Fibroblast of villous mesenchyme (primary cell): ENCODE measurements at regions not wholly inside any gene's neighbourhood (a gene's known extent, or its start where the extent isn't known, plus 50 kb on each side); places are given as distances from the start of the nearest gene placed in this dataset.

Experiments
- DNase-seq: peaks from one replicate; pipeline ENCODE4 v3.0.0-alpha.2; 2010; ENCODE audit warnings: low read depth
- H3K4me3 ChIP-seq: 2 replicates; pipeline ENCODE4 v1.5.1; 2011; ENCODE audit warnings: low read depth, mild to moderate bottlenecking, low read length
- CTCF ChIP-seq: IDR thresholded peaks from 2 replicates; pipeline ENCODE4 v1.5.1; 2012; ENCODE audit warnings: low read depth, mild to moderate bottlenecking, low read length; ENCODE audit not compliant: insufficient read depth

GRCh38 chr5:135695656-135696313, 117.0 kb upstream of the CXCL14 start:
- no peak for TF ChIP-seq CTCF
- H3K4me3 ChIP-seq = no peak overlapping the region
- no peak for DNase-seq

- no peak for TF ChIP-seq CTCF
- no peak overlapping the region for H3K4me3 ChIP-seq
- DNase-seq = no peak
Measured at GRCh38 chr5:135694906-135695305, 116.1 kb upstream of the CXCL14 start.

- no peak for TF ChIP-seq CTCF
- no peak for DNase-seq
- no peak overlapping the region for H3K4me3 ChIP-seq
Measured at GRCh38 chr5:135694012-135694411, 115.2 kb upstream of the CXCL14 start.

- no peak for DNase-seq
- no peak overlapping the region for H3K4me3 ChIP-seq
- no peak for TF ChIP-seq CTCF
Measured at GRCh38 chr5:135693371-135693955, 114.7 kb upstream of the CXCL14 start.

GRCh38 chr5:135691044-135691443, 112.3 kb upstream of the CXCL14 start:
- no peak overlapping the region for H3K4me3 ChIP-seq
- TF ChIP-seq CTCF = no peak
- DNase-seq = no peak

GRCh38 chr5:135690466-135690865, 111.7 kb upstream of the CXCL14 start:
- H3K4me3 ChIP-seq = no peak overlapping the region
- no peak for DNase-seq
- no peak for TF ChIP-seq CTCF

- no peak for DNase-seq
- TF ChIP-seq CTCF = no peak
- no peak overlapping the region for H3K4me3 ChIP-seq
Measured at GRCh38 chr5:135689506-135689905, 110.7 kb upstream of the CXCL14 start.
